Glutamatergic neuron (in vitro differentiated cells): ENCODE measurements at regions not wholly inside any gene's neighbourhood (a gene's known extent, or its start where the extent isn't known, plus 50 kb on each side); places are given as distances from the start of the nearest gene placed in this dataset.

Experiments
- DNase-seq: peaks from one replicate; pipeline ENCODE4 v3.0.0; 2022
- H3K27ac Mint-ChIP-seq: one replicate; pipeline ENCODE4 v1.8.0; 2020; ENCODE audit warnings: mild to moderate bottlenecking, mixed read lengths, inconsistent platforms; ENCODE audit not compliant: unreplicated experiment
- H3K27me3 Mint-ChIP-seq: one replicate; pipeline ENCODE4 v1.8.0; 2020; ENCODE audit warnings: mild to moderate bottlenecking, moderate library complexity, mixed read lengths, inconsistent platforms; ENCODE audit not compliant: unreplicated experiment
- H3K36me3 Mint-ChIP-seq: one replicate; pipeline ENCODE4 v1.8.0; 2020; ENCODE audit warnings: mild to moderate bottlenecking, mixed read lengths, inconsistent platforms; ENCODE audit not compliant: unreplicated experiment
- H3K4me1 Mint-ChIP-seq: one replicate; pipeline ENCODE4 v1.8.0; 2020; ENCODE audit warnings: mild to moderate bottlenecking, low read depth, mixed read lengths, inconsistent platforms; ENCODE audit not compliant: unreplicated experiment
- H3K4me3 Mint-ChIP-seq: one replicate; pipeline ENCODE4 v1.8.0; 2020; ENCODE audit warnings: mild to moderate bottlenecking, mixed read lengths, inconsistent platforms; ENCODE audit not compliant: unreplicated experiment
- H3K9me3 Mint-ChIP-seq: one replicate; pipeline ENCODE4 v1.8.0; 2020; ENCODE audit warnings: mild to moderate bottlenecking, moderate library complexity, mixed read lengths, inconsistent platforms; ENCODE audit not compliant: unreplicated experiment
- TF ChIP-seq, protein P1 (sequence below): fragments of 200-600 bp; sonication (generic); IDR thresholded peaks from one replicate; pipeline ENCODE4 v1.5.0; 2021; ENCODE audit not compliant: partially characterized antibody, unreplicated experiment

DNA sequence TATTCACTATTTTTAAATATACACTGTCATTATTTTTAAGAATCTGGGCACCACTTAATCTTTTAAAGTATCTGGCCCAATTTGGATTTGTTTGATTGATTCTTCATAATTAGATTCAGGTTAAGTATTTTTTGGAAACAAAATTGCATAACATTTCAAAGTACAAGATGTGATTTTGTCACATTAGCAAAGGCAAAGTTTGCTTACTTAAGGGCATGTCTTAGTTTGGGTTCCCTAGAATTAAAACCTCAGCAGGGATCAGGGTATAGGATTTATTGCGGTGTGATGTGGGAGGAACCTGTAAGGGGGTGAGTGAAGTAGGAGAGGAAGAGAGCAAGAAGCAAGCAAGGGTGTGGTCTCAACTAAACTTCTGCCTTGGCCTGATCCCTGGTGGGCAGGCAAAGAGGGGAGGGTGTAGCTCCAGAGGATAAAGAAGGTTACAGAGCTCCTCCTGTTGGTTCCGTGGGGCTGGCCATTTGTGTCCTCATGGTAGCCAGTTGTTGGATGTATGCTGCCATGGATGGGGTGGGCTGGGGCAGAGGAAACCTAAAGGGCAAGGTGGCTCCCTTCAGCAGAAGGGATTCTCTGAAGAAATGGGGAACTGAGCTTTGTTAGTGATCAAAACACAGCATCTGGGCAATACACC lies 668.7 kb upstream of the SLC35B3 start:
- TF ChIP-seq, protein P1, sequence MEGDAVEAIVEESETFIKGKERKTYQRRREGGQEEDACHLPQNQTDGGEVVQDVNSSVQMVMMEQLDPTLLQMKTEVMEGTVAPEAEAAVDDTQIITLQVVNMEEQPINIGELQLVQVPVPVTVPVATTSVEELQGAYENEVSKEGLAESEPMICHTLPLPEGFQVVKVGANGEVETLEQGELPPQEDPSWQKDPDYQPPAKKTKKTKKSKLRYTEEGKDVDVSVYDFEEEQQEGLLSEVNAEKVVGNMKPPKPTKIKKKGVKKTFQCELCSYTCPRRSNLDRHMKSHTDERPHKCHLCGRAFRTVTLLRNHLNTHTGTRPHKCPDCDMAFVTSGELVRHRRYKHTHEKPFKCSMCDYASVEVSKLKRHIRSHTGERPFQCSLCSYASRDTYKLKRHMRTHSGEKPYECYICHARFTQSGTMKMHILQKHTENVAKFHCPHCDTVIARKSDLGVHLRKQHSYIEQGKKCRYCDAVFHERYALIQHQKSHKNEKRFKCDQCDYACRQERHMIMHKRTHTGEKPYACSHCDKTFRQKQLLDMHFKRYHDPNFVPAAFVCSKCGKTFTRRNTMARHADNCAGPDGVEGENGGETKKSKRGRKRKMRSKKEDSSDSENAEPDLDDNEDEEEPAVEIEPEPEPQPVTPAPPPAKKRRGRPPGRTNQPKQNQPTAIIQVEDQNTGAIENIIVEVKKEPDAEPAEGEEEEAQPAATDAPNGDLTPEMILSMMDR = no peak
- H3K27ac Mint-ChIP-seq = no peak overlapping the region
- no peaks in the 10 kb centered on the region for H3K27me3 Mint-ChIP-seq
- no peak overlapping the region for H3K4me3 Mint-ChIP-seq
- H3K36me3 Mint-ChIP-seq = no peaks in the 10 kb centered on the region
- H3K4me1 Mint-ChIP-seq = no peaks in the 10 kb centered on the region
- H3K9me3 Mint-ChIP-seq = no peaks in the 10 kb centered on the region
- DNase-seq = no peak

DNA sequence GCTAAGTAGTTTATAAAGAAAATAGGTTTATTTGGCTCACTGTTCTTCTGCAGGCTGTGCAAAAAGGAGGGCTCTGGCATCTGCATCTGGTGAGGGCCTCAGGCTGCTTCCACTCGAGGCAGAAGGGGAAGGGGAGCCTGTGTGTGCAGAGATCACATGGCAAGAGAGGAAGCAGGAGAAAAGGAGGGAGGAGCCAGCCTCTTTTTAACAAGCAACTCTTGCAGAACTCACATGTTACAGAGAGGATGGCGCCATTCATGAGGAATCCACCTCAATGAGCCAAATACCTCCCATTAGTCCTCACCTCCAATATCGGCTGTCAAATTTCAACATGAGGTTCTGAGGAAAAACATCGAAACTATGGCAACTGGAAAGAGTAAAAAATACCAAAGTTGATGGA lies 666.6 kb upstream of the SLC35B3 start:
- no peaks in the 10 kb centered on the region for H3K4me1 Mint-ChIP-seq
- no peaks in the 10 kb centered on the region for H3K9me3 Mint-ChIP-seq
- H3K27ac Mint-ChIP-seq = no peak overlapping the region
- TF ChIP-seq, protein P1 = no peak
- H3K27me3 Mint-ChIP-seq = no peaks in the 10 kb centered on the region
- H3K36me3 Mint-ChIP-seq = no peaks in the 10 kb centered on the region
- no peak for DNase-seq
- no peak overlapping the region for H3K4me3 Mint-ChIP-seq

DNA sequence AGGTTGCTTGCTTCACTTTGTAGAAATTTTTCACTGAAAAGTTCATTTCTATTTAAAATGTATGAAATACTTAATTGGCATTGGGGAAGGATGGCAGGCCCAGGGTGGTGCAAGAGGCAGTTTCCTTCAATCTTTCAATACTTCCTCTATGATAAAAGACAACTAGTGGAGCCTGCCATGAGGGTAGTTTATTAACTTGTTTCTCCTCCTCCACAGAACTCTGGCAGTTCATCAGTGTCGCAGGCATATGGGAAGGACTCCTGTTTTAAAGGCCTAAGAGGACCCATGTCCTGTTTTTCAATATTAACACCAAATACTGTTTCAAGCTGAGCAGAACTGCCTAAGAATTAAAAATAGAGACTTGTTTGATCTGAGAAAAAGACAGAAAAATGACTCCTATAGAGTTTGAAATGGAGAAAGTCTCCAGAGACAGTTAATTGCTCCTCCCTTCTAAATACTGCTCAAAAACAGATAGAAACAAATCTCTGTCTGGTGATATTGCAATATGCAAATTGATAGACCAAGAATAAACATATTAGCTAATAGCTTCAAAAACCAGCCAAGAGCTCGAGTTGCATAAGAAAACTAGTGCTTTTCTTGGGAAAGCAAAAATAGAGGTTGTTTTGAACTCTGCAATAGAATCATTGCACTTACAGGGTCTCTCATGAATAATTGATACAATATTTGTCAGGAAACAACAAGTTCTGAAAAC lies 665.7 kb upstream of the SLC35B3 start:
- Mint-ChIP-seq H3K36me3 (no peaks in the 10 kb centered on the region), H3K9me3 (no peaks in the 10 kb centered on the region), H3K4me3 (no peak overlapping the region), H3K27ac (no peak overlapping the region), H3K4me1 (no peaks in the 10 kb centered on the region), H3K27me3 (no peaks in the 10 kb centered on the region)
- TF ChIP-seq, protein P1 = no peak
- no peak for DNase-seq

DNA sequence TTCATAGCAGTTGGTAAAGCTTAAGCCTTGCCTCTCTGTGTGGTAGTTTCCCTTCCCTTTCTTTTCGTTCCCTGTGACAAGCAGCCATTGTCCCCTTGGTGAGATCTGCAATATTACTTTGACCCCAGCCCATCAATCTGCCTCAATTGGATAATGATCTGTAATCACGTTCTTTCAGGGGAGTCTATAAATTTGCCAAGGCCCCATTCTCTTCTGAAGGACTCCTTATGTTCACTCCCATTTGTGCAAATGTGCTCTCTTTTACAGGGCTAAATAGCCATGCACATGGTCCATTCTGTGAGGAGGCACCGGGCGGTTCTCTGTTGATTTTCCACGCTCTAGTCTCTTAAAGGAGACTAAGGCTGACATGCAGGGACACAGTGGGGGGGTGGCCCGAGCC lies 660.4 kb upstream of the SLC35B3 start:
- DNase-seq = no peak
- Mint-ChIP-seq H3K4me1 (peaks cover 2% of the 10 kb centered on the region), H3K27me3 (no peaks in the 10 kb centered on the region), H3K9me3 (no peaks in the 10 kb centered on the region), H3K27ac (no peak overlapping the region), H3K36me3 (no peaks in the 10 kb centered on the region), H3K4me3 (no peak overlapping the region)
- TF ChIP-seq, protein P1 = no peak

DNA sequence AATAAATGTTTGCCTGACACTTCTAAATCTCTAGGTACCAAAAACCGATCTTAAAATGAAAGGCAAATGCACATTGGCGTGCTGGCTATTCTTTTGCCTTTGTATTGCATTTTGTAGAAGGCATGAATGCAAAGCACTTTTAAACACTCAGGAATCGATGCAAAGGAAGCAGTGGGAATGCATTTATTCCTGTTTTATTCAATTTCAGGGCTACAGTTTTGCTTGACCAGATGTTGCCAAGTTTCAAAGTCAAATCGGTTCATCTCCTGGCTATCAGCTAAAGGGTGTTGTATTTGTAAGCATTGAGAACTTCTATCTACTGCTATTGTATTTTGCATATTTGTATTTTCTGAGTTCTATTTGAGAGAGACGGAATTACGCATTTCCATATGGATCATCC lies 659.8 kb upstream of the SLC35B3 start:
- Mint-ChIP-seq H3K36me3 (no peaks in the 10 kb centered on the region), H3K4me3 (no peak overlapping the region), H3K27me3 (no peaks in the 10 kb centered on the region), H3K27ac (no peak overlapping the region), H3K9me3 (no peaks in the 10 kb centered on the region), H3K4me1 (peaks cover 2% of the 10 kb centered on the region)
- DNase-seq = no peak
- TF ChIP-seq, protein P1 = no peak
